H1 (cell line): ENCODE measurements at regions not wholly inside any gene's neighbourhood (a gene's known extent, or its start where the extent isn't known, plus 50 kb on each side); places are given as distances from the start of the nearest gene placed in this dataset.

Source experiments
- ATF3 ChIP-seq: IDR thresholded peaks from 2 replicates; pipeline ENCODE4 v1.6.1; 2011; ENCODE audit warnings: low read depth, mild to moderate bottlenecking, low read length; ENCODE audit not compliant: insufficient read depth
- CTCF ChIP-seq, 3 experiments: IDR thresholded peaks; 1 replicate in 2 of 3; 2 replicates in 1 of 3; pipeline versions ENCODE4 v1.5.1 to v1.6.1; 2011; ENCODE audit warnings: low read length in 3 of 3, mild to moderate bottlenecking in 3 of 3, inconsistent platforms in 2 of 3, low read depth in 1 of 3, moderate library complexity in 1 of 3; ENCODE audit not compliant: insufficient read depth in 1 of 3; ENCODE audit errors: control extremely low read depth in 1 of 3
- EP300 ChIP-seq, 2 experiments: IDR thresholded peaks; 1 replicate in 1 of 2; 2 replicates in 1 of 2; pipeline ENCODE4 v1.6.1; 2011 to 2012; ENCODE audit warnings: low read depth in 2 of 2, low read length in 2 of 2, mild to moderate bottlenecking in 2 of 2, borderline replicate concordance in 1 of 2, inconsistent platforms in 1 of 2, moderate library complexity in 1 of 2
- EZH2 ChIP-seq: fragments of 200-600 bp; sonication (generic); IDR thresholded peaks from 2 replicates; pipeline ENCODE4 v1.7.1; 2012; ENCODE audit warnings: low read depth, mild to moderate bottlenecking, moderate library complexity, low read length, inconsistent platforms; ENCODE audit not compliant: severe bottlenecking
- HDAC6 ChIP-seq: IDR thresholded peaks from one replicate; pipeline ENCODE4 v1.7.1; 2012; ENCODE audit warnings: low read depth, mild to moderate bottlenecking, inconsistent platforms, low read length, moderate library complexity
- MAFK ChIP-seq: IDR thresholded peaks from 2 replicates; pipeline ENCODE4 v1.6.1; 2012; ENCODE audit warnings: low read depth, mild to moderate bottlenecking, improper control_type of control experiment, low read length
- POLR2A ChIP-seq, 2 experiments: IDR thresholded peaks; 1 replicate in 1 of 2; 2 replicates in 1 of 2; pipeline ENCODE4 v1.6.1; 2011; ENCODE audit warnings: low read depth in 2 of 2, low read length in 2 of 2, mild to moderate bottlenecking in 2 of 2; ENCODE audit errors: control extremely low read depth in 1 of 2
- RAD21 ChIP-seq, 2 experiments: IDR thresholded peaks in 1 of 2; conservative IDR thresholded peaks in 1 of 2; 2 replicates each; pipeline ENCODE4 v1.6.1; 2011; ENCODE audit warnings: low read depth in 2 of 2, low read length in 2 of 2, improper control_type of control experiment in 1 of 2, inconsistent platforms in 1 of 2, mild to moderate bottlenecking in 1 of 2, moderate library complexity in 1 of 2
- TAF1 ChIP-seq: IDR thresholded peaks from 2 replicates; pipeline ENCODE4 v1.6.1; 2011; ENCODE audit warnings: mild to moderate bottlenecking, low read depth, low read length

- TF ChIP-seq TAF1: no peak
- TF ChIP-seq EP300 (IDR thresholded peaks at IDR 0.05; ENCODE audit: borderline replicate concordance in 1 of 2, low read depth in 2 of 2, low read length in 2 of 2): no peak
- TF ChIP-seq POLR2A (IDR thresholded peaks at IDR 0.05; ENCODE audit: control extremely low read depth in 1 of 2, low read depth in 2 of 2, low read length in 2 of 2): no peak
- TF ChIP-seq EZH2: no peak
- no peak for TF ChIP-seq ATF3
- no peak for TF ChIP-seq HDAC6
- no peak for TF ChIP-seq MAFK
- no peak for TF ChIP-seq CTCF (IDR thresholded peaks at IDR 0.05; ENCODE audit: control extremely low read depth in 1 of 3, insufficient read depth in 1 of 3, low read depth in 1 of 3, low read length in 3 of 3)
- TF ChIP-seq RAD21 (IDR thresholded peaks at IDR 0.05 in 1 of 2, conservative IDR thresholded peaks at IDR 0.05 in 1 of 2; ENCODE audit: low read depth in 2 of 2, low read length in 2 of 2): no peak
Measured at GRCh38 chr3:59480486-59480995, 430.7 kb upstream of the CFAP20DC start.
